ENCODE measurements at regions not wholly inside any gene's neighbourhood (a gene's known extent, or its start where the extent isn't known, plus 50 kb on each side); places are given as distances from the start of the nearest gene placed in this dataset.

GRCh38 chr6:33878562-33878961, 74.8 kb upstream of the MLN start:
- Histone ChIP-seq H3K36me3 (no peaks in the 10 kb centered on the region), H3K27me3 (peaks cover 0 to 5% of the 10 kb centered on the region in 2 donors), H3K27ac (no peak overlapping the region), H3K4me3 (no peak overlapping the region), H3K9me3 (no peaks in the 10 kb centered on the region), H3K4me1 (no peaks in the 10 kb centered on the region)
- TF ChIP-seq CTCF (IDR thresholded peaks at IDR 0.05), result no peak
- DNase-seq (peak in 1 of 4 donors; percentile 17), ATAC-seq (no peak)
- intact Hi-C loops (cut with DNase I), result no loop called here

GRCh38 chr6:33877982-33878535, 74.3 kb upstream of the MLN start:
- Histone ChIP-seq H3K4me3 (no peak overlapping the region), H3K27ac (no peak overlapping the region), H3K36me3 (no peaks in the 10 kb centered on the region), H3K27me3 (peaks cover 0 to 5% of the 10 kb centered on the region in 2 donors), H3K9me3 (no peaks in the 10 kb centered on the region), H3K4me1 (no peaks in the 10 kb centered on the region)
- no peak for TF ChIP-seq CTCF (IDR thresholded peaks at IDR 0.05)
- ATAC-seq (no peak), DNase-seq (peak in 1 of 4 donors; percentile 50)
- intact Hi-C loops (cut with DNase I), result no loop called here

GRCh38 chr6:33875696-33876095, 71.9 kb upstream of the MLN start:
- Histone ChIP-seq H3K4me3 (no peak overlapping the region), H3K27me3 (no peaks in the 10 kb centered on the region), H3K4me1 (no peaks in the 10 kb centered on the region), H3K9me3 (no peaks in the 10 kb centered on the region), H3K36me3 (no peaks in the 10 kb centered on the region), H3K27ac (no peak overlapping the region)
- TF ChIP-seq CTCF (IDR thresholded peaks at IDR 0.05), result no peak
- intact Hi-C loops (cut with DNase I), result no loop called here
- ATAC-seq (no peak), DNase-seq (peak in 1 of 4 donors; percentile 23)

- intact Hi-C loops (cut with DNase I), result no loop called here
- TF ChIP-seq CTCF (IDR thresholded peaks at IDR 0.05), result no peak
- no peaks in the 10 kb centered on the region for H3K36me3 ChIP-seq
- H3K9me3 ChIP-seq, result no peaks in the 10 kb centered on the region
- no peaks in the 10 kb centered on the region for H3K27me3 ChIP-seq
- H3K4me1 ChIP-seq, result no peaks in the 10 kb centered on the region
- H3K27ac ChIP-seq, result no peak overlapping the region
- no peak overlapping the region for H3K4me3 ChIP-seq
- no peak for ATAC-seq
- DNase-seq, result peak in 2 of 4 donors; percentile 18 to 39
Observed at GRCh38 chr6:33875141-33875581, 71.4 kb upstream of the MLN start.

- no peak for TF ChIP-seq CTCF (IDR thresholded peaks at IDR 0.05)
- DNase-seq (peak in 1 of 4 donors; percentile 25), ATAC-seq (no peak)
- Histone ChIP-seq H3K4me1 (no peaks in the 10 kb centered on the region), H3K4me3 (no peak overlapping the region), H3K36me3 (no peaks in the 10 kb centered on the region), H3K9me3 (no peaks in the 10 kb centered on the region), H3K27ac (no peak overlapping the region), H3K27me3 (no peaks in the 10 kb centered on the region)
- intact Hi-C loops (cut with DNase I), result no loop called here
Observed at GRCh38 chr6:33874136-33874760, 70.4 kb upstream of the MLN start.

Data from left lung (tissue), 4 donors.